ENCODE measurements at regions not wholly inside any gene's neighbourhood (a gene's known extent, or its start where the extent isn't known, plus 50 kb on each side); places are given as distances from the start of the nearest gene placed in this dataset.

DNA sequence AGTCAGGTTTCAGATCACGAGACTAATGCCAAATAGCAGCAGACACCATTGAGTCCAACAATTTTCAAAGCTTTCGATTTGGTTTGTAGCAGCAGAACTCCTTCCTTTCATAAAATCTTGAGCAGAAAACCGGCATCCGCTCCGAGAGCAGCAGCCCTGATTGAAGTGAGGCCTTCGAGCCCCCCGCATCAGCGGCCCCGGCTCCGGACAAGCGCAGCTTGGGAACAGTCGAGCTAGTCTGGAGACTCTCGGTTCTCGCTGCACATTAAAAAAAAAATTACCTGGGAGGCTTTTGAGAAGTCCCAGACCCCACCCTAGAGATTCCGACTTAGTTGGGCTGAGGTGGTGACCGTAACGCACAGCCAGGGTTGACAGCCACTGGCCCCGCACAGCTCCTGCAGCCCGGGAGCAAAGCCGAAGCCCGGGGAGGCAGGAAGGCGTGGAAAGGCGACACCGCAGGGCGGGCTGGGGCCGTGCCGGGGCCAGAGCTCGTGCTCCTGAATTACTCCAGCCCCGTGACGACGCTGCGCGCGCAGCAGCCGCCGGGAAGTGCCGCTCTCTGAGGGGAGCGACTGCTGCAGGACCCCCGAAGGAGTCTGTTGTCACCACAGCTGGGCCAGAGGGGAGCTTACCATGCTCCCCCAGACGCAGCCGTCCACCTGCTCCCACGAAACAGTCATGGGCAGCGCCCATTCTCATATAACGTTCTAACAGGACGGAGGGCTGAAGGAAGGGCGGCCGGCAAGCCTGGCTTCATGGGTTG is 57.8 kb downstream of the SPATA19 start:
- DNase-seq: peak; percentile 33

DNA sequence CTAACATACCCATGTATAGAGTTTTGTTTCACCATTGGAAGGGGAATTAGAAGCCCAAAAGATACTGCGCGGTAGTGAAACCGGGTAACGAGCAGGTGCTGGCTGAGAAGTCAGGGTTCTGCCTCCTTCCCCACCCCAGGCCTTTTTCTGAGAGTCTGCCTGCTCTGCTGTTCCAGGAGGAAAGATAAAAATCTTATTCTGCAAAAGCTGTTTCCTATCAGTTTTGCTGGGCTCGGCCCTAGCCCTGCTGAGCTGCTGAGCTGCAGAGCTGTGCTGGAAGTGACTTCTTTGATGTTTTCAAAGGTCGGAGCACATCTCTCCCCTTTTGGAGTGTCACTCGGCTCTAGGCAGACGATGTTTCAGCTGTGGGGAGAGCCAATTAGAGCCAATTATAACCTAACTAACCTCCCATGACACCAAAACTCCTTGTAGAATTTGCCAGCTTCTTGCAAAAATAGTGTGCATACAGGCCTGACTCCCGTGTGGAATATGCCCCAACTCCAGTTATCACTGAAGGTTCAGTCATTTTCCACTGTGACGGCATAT is 59.4 kb downstream of the SPATA19 start:
- no peak for DNase-seq

DNA sequence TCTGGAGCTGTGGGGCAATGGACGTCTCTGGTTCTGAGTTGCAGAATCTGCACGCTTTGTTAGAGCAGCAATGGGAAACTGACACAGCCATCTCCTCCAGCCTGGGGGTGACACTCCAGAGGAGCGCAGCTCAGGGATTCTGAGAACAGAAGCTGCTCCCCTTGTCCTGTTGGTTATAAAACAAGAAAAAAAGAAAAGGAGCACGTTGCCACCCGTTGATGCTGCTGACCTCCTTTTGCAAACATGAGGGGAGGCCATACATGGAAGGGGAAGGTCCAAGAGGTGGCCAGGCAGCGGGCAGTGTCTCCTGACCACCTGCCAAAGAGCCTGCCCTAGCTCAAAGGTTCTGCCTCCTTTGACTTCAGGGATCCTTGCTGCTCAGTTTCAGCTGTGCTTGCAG is 61.0 kb downstream of the SPATA19 start:
- DNase-seq: no peak

GRCh38 chr11:133782116-133782725 is 63.1 kb downstream of the SPATA19 start:
- DNase-seq: no peak

GRCh38 chr11:133778161-133778560 is 67.2 kb downstream of the SPATA19 start:
- DNase-seq: no peak

DNA sequence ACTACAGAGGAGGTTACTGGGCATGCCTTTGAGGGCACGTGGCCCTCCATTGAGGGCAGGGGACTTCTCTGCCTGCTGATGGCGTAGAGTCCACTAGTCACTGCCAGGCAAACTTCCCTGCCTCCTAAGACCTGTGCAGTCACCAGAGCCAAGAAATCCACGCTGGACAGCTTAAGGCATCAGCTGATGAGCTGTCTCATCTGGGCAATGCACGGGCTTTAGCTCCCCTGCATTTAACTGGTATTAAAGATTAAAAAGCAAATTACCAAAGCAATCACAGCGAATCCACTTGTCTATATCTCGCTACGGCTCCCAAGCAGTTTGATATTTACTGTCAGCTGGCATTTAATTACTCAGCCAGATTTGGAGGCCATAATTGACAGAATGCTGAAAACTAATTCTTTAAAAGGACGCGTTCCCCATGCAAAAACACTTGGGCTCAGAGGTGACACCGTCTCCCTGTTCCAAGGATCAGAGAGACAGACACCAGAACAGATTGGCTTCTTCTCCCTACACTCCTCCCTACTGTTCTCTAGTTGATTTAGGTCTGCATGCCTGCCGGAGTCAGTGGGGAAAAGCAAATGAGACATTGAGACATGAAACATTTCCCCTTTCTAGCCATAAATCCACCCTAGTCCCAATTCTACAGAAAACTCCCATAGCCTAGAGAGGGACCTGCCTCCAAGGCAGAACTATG is 68.5 kb downstream of the SPATA19 start:
- no peak for DNase-seq

DNA sequence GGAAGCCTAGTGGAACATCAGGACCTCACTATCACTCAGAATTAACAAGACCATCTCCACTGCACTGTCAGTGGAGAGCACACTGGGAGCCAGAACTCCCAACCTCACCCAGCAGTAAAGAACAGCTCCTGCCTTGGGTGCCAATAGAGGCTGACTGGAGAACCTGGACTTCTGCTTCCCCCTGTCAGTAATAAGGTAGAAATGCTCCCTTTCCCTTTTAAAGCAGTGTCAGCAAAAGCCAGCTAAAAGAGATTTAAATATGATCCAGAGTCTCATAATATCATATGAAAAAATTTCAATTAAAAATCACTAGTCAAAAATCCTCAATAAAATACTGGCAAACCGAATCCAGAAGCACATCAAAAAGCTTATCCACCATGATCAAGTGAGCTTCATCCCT is 82.8 kb downstream of the SPATA19 start:
- DNase-seq: no peak

- no peak for DNase-seq
Observed at GRCh38 chr11:133753150-133753549, 92.2 kb downstream of the SPATA19 start.

DNA sequence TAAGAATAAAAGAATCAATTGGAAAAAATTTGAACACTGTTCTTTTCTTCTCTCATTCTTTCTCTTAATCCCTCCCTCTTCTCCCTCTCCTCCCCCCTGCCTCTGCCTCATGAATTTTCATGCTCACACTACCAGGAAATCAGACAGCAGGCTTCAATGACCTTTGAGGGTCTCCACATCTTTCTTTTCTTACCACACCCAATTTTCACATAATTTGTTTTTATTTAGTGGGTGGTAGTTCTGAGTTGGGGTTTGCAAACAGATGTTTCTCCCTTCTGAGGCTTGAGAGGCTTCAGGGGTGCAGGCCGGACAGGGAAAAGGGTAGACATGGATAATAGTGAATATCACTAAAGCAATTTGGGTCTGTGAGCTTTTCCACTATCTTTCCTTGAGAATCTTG is 95.5 kb downstream of the SPATA19 start:
- no peak for DNase-seq

DNA sequence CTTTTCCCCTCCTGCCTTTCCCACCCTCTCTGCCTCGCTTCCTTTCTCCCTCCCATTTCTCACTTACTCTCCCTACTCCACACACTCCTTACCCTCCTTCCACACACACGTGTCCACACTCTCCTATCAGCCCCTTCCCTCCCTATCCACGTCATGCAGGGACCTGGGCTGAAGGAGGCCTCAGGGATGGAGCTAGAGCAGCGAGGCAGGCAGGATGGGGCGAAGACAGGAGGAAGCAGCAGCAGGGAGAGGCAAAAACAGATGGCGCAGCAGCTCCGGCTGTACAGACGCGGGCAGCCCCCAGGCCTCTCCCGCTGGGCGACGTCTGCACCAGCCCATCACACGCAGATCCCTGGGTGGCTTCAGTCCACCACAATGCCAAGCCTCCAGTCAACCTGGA is 97.9 kb downstream of the SPATA19 start:
- no peak for DNase-seq

DNA sequence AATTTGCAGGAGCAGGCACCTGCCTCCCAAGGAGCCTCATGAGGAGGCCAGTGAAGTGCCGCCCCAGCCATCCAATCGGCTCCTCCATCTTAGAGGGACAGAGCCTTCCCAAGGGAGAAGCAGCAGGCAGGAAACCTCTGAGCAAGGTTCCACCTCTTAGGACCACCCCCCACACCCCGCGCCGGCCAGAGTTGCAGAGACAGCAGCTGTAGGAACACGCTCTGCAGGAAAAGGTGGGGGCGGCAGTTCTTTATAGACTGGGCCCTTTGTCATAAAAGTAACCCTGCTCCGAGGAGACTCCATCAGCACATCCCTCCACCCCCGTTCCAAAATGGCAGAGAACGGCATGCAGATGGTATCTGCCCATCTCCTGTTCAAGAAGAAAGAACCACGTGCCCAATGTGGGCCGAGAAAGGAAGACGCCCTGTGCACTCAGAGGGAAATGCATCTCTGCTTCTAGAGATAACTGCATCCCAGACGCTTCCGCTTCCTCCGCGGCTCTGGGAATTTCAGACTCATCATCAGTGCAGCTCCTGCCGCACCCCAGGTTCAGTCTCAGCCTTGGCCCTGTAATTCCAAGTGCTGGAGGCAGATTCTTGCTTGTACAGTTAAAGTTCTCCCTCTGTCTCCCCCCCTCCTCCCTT is 98.5 kb downstream of the SPATA19 start:
- DNase-seq: no peak

DNA sequence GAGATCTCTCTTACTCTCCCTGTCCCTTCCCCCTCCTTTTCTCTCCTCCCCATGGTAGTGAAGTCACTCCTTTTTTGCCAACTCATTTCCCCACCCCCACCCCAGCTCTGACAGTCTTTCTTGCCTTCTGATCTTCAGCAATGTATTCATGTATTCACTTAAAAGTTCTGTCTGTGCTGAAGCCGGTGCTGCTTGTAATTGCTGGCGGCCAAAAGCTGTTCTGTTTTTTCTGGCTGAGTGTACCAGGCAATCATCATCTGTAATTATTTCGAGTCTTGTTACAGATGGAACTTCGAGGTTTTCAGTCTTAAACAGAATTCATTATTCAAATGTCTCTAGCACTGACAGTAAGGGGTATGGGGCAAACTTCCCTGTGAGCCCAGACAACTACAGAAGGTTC is 99.5 kb downstream of the SPATA19 start:
- DNase-seq: no peak

DNA sequence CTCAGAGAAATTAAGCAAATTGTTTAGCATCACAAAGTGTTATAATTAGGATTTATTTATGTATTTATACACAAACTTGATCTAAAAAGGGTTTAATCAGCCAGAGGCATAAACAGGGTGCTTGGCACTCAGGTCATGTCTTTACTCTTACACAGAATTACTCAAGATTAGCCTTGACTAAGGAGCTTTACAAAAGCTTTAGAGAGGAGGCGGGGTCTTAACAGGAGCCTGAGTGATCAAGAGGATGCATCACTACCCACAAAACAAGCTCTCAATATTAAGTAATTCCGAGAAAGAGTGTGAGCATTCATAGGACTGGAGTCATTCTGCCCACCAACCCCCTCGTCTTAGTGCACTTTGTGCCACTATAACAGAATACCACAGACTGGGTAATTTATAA is 103.0 kb downstream of the SPATA19 start:
- DNase-seq: no peak

- DNase-seq: no peak
Observed at GRCh38 chr11:133740963-133741362, 104.3 kb downstream of the SPATA19 start.

DNA sequence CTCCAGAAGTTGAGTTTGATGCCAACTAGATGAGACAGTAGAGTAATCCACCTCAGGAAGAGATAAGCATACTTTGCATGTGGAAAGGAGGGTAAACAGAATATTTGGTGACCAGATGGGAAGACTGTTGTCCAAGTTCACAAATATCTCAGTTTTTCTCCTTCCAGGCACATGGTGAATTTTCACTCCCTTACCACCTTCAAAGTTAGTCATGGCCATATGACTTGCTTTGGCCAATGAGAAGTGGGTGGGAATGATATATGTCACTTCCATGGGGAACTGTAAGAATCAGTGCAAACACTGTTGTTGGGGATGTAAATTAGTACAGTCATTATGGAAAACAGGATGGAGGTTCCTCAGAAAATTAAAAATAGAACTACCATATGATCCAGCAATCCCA is 105.8 kb downstream of the SPATA19 start:
- no peak for DNase-seq

DNA sequence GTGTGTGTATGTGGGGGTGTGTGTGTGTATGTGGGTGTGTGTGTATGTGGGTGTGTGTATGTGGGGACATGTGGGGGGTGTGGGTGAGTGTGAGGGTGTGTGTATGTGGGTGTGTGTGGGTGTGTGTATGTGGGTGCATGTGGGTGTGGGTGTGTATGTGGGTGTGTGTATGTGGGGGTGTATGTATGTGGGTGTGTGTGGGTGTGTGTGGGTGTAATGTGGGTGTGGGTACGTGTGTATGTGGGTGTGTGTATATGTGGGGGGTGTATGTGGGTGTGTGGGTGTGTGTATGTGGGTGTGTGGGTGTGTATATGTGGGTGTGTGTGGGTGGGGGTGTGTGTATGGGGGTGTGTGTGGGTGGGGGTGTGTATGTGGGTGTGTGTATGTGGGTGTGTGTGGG is 106.7 kb downstream of the SPATA19 start:
- DNase-seq: no peak

DNA sequence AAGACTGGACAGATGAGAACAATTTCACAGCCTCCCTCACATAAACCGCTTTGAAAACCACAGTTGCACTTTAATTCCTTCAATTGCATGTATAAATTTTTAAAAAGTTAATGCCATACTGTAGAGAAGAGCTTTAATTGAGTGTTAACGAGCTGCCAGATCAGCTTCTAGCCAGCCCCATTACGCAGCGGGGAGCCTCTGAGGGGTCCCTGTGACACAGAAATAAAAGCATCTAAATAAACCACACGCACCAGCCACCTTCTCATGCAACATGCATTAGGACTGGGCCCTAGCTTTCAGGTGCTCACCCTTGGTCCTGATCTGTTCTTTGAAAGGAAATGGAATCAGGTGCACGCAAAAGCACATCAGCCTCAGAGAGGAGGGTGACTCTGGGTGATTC is 111.7 kb downstream of the SPATA19 start:
- DNase-seq: no peak

DNA sequence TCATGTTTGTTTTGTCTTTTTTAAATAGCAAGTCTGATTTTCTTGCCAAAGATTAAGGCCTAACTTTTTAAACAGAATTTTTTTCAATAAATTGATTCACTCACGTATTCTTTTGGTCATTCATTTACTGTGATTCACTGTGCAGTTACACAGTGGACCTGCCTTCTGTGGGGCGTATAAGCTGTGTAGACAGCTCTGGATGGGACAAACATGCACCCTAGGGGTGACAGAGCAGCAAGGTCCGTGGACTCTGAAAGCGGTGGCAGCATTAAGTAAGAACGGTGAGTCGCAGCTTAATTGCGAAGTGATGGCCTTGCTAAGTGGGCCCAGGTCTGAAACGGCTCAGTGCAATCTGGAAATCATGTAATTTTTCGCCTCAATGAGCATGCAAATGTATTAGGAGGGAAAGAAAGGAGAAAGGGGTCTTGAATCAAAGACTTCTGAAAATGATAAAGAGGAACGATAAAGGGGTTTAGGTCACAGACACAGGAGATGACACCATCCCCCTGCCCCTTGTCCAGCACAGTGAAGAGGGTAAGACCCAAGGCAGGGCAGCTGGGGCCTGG is 113.1 kb downstream of the SPATA19 start:
- no peak for DNase-seq

GRCh38 chr11:133727774-133728173 is 117.5 kb downstream of the SPATA19 start:
- DNase-seq: no peak

- no peak for DNase-seq
Observed at GRCh38 chr11:133726542-133726941, 118.8 kb downstream of the SPATA19 start.

GRCh38 chr11:133724116-133724515 is 121.2 kb downstream of the SPATA19 start:
- DNase-seq: peak; percentile 13

- peak; percentile 12 for DNase-seq
Observed at GRCh38 chr11:133723056-133723455, 122.3 kb downstream of the SPATA19 start.

- no peak for DNase-seq
Observed at GRCh38 chr11:133720951-133721350, 124.4 kb downstream of the SPATA19 start.

Data from hindlimb muscle (tissue), 1 donor.